Neural cell (in vitro differentiated cells): ENCODE measurements at regions not wholly inside any gene's neighbourhood (a gene's known extent, or its start where the extent isn't known, plus 50 kb on each side); places are given as distances from the start of the nearest gene placed in this dataset.

Experiments
- H2AFZ ChIP-seq: fragments of 200-600, 300-800 bp; sonication (generic), shearing (Covaris generic); 2 replicates; pipeline ENCODE4 v1.6.0; 2014; ENCODE audit warnings: low read depth, mild to moderate bottlenecking, antibody characterized with exemption, low read length, moderate library complexity
- H3F3A ChIP-seq: fragments of 200-600 bp; shearing (Covaris generic); 2 replicates; pipeline ENCODE4 v1.6.1; 2016; ENCODE audit warnings: mild to moderate bottlenecking, moderate library complexity, mixed read lengths, antibody characterized with exemption, low read length; ENCODE audit not compliant: insufficient read depth, poor library complexity, severe bottlenecking
- H3K27ac ChIP-seq: fragments of 200-600, 300-800 bp; sonication (generic), shearing (Covaris generic); 2 replicates; pipeline ENCODE4 v1.5.1; 2014; ENCODE audit warnings: mild to moderate bottlenecking, low read length, moderate library complexity
- H3K27me3 ChIP-seq: fragments of 300-800, 200-600 bp; sonication (generic), shearing (Covaris generic); 2 replicates; pipeline ENCODE4 v1.6.0; 2014; ENCODE audit warnings: mild to moderate bottlenecking, low read depth, low read length, moderate library complexity; ENCODE audit not compliant: insufficient read depth
- H3K36me3 ChIP-seq: fragments of 300-800, 200-600 bp; sonication (generic), shearing (Covaris generic); 2 replicates; pipeline ENCODE4 v1.5.1; 2014; ENCODE audit warnings: mild to moderate bottlenecking, antibody characterized with exemption, low read length, moderate library complexity; ENCODE audit not compliant: insufficient read depth
- H3K4me2 ChIP-seq: fragments of 300-800, 200-600 bp; sonication (generic), shearing (Covaris generic); 2 replicates; pipeline ENCODE4 v1.6.0; 2014; ENCODE audit warnings: mild to moderate bottlenecking, low read length
- H3K4me3 ChIP-seq: fragments of 300-800, 200-600 bp; sonication (generic), shearing (Covaris generic); 2 replicates; pipeline ENCODE4 v1.5.1; 2014; ENCODE audit warnings: mild to moderate bottlenecking, low read length, moderate library complexity
- H3K79me2 ChIP-seq: fragments of 200-600 bp; shearing (Covaris generic); replicated peaks from 2 replicates; pipeline ENCODE4 v1.6.0; 2014; ENCODE audit warnings: mild to moderate bottlenecking, low read length, moderate library complexity; ENCODE audit not compliant: insufficient read depth
- H3K9ac ChIP-seq: fragments of 300-800, 200-600 bp; sonication (generic), shearing (Covaris generic); 2 replicates; pipeline ENCODE4 v1.6.1; 2016; ENCODE audit warnings: mild to moderate bottlenecking, low read length, mixed read lengths
- H3K9me2 ChIP-seq: fragments of 200-600 bp; shearing (Covaris generic); 2 replicates; pipeline ENCODE4 v1.6.1; 2016; ENCODE audit warnings: mild to moderate bottlenecking, low read length, mixed read lengths; ENCODE audit not compliant: insufficient read depth
- H3K9me3 ChIP-seq: fragments of 200-600, 300-800 bp; sonication (generic), shearing (Covaris generic); 2 replicates; pipeline ENCODE4 v1.6.1; 2016; ENCODE audit warnings: mild to moderate bottlenecking, mixed run types, low read length, moderate library complexity, mixed read lengths
- H4K20me1 ChIP-seq: fragments of 200-600 bp; shearing (Covaris generic); 2 replicates; pipeline ENCODE4 v1.6.1; 2016; ENCODE audit warnings: mild to moderate bottlenecking, mixed run types; ENCODE audit not compliant: insufficient read depth
- EP300 ChIP-seq: fragments of 450-650 bp; conservative IDR thresholded peaks from 2 replicates; pipeline ENCODE4 v1.6.1; 2014; ENCODE audit warnings: antibody characterized with exemption, mild to moderate bottlenecking, moderate library complexity; ENCODE audit not compliant: poor library complexity, severe bottlenecking
- EZH2 ChIP-seq: fragments of 200-600, 300-800 bp; shearing (Covaris generic), sonication (generic); IDR thresholded peaks from 2 replicates; pipeline ENCODE4 v1.6.1; 2014; ENCODE audit warnings: antibody characterized with exemption, low read length, borderline replicate concordance, mild to moderate bottlenecking; ENCODE audit not compliant: insufficient read depth, poor library complexity, severe bottlenecking
- MXI1 ChIP-seq: fragments of 450-650 bp; conservative IDR thresholded peaks from 2 replicates; pipeline ENCODE4 v1.6.1; 2014; ENCODE audit warnings: antibody characterized with exemption, mild to moderate bottlenecking; ENCODE audit not compliant: poor library complexity, severe bottlenecking
- POLR2AphosphoS5 ChIP-seq: IDR thresholded peaks from 2 replicates; pipeline ENCODE4 v1.6.1; 2012
- RAD21 ChIP-seq: fragments of 450-650 bp; conservative IDR thresholded peaks from 2 replicates; pipeline ENCODE4 v1.6.1; 2014; ENCODE audit warnings: antibody characterized with exemption, mild to moderate bottlenecking, moderate library complexity
- SMC3 ChIP-seq: fragments of 450-650 bp; conservative IDR thresholded peaks from 2 replicates; pipeline ENCODE4 v1.6.1; 2014; ENCODE audit warnings: antibody characterized with exemption, mild to moderate bottlenecking, moderate library complexity; ENCODE audit not compliant: poor library complexity
- TAF1 ChIP-seq: IDR thresholded peaks from 2 replicates; pipeline ENCODE4 v1.6.1; 2012; ENCODE audit warnings: low read depth
- TF ChIP-seq, protein P1 (sequence below): fragments of 450-650 bp; IDR thresholded peaks from 2 replicates; pipeline ENCODE4 v1.5.1; 2014; ENCODE audit warnings: antibody characterized with exemption, mild to moderate bottlenecking, moderate library complexity; ENCODE audit not compliant: poor library complexity, severe bottlenecking
- TF ChIP-seq, protein P2 (sequence below): IDR thresholded peaks from 2 replicates; pipeline ENCODE4 v1.6.1; 2012; ENCODE audit warnings: borderline replicate concordance

DNA sequence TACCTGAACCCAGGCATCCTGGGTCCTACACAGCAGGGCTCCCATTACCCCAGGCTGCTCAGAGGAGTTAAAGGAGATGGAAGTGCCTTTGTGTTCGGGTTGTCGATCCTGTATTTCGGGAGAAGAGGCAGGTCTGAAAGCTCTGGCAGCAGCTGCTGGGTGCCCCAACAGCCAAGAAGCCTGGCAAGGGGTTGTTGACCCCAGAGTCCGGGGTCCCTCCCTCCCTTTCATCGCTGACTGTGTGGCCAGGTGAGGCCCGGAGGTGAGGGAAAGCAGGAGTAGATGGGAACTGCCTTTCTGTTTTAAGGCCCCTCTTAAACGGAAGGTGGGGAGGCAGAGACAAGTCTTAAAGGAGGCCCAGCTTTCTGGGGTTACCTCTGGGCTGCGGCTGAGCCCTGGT lies 106.0 kb upstream of the SYT13 start:
- Histone ChIP-seq H3K79me2 (no peaks in the 10 kb centered on the region), H3K9me3 (no peaks in the 10 kb centered on the region), H3K36me3 (no peaks in the 10 kb centered on the region), H3K4me2 (no peak overlapping the region), H3K4me3 (no peak overlapping the region), H3K9me2 (no peaks in the 10 kb centered on the region), H2AFZ (no peak overlapping the region), H3F3A (no peaks in the 10 kb centered on the region), H4K20me1 (no peaks in the 10 kb centered on the region), H3K27ac (peak overlapping the region; percentile 44), H3K9ac (peak overlapping the region; percentile 26), H3K27me3 (no peaks in the 10 kb centered on the region)
- no peak for TF ChIP-seq EZH2
- TF ChIP-seq, protein P1, sequence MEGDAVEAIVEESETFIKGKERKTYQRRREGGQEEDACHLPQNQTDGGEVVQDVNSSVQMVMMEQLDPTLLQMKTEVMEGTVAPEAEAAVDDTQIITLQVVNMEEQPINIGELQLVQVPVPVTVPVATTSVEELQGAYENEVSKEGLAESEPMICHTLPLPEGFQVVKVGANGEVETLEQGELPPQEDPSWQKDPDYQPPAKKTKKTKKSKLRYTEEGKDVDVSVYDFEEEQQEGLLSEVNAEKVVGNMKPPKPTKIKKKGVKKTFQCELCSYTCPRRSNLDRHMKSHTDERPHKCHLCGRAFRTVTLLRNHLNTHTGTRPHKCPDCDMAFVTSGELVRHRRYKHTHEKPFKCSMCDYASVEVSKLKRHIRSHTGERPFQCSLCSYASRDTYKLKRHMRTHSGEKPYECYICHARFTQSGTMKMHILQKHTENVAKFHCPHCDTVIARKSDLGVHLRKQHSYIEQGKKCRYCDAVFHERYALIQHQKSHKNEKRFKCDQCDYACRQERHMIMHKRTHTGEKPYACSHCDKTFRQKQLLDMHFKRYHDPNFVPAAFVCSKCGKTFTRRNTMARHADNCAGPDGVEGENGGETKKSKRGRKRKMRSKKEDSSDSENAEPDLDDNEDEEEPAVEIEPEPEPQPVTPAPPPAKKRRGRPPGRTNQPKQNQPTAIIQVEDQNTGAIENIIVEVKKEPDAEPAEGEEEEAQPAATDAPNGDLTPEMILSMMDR, result no peak
- TF ChIP-seq, protein P2, sequence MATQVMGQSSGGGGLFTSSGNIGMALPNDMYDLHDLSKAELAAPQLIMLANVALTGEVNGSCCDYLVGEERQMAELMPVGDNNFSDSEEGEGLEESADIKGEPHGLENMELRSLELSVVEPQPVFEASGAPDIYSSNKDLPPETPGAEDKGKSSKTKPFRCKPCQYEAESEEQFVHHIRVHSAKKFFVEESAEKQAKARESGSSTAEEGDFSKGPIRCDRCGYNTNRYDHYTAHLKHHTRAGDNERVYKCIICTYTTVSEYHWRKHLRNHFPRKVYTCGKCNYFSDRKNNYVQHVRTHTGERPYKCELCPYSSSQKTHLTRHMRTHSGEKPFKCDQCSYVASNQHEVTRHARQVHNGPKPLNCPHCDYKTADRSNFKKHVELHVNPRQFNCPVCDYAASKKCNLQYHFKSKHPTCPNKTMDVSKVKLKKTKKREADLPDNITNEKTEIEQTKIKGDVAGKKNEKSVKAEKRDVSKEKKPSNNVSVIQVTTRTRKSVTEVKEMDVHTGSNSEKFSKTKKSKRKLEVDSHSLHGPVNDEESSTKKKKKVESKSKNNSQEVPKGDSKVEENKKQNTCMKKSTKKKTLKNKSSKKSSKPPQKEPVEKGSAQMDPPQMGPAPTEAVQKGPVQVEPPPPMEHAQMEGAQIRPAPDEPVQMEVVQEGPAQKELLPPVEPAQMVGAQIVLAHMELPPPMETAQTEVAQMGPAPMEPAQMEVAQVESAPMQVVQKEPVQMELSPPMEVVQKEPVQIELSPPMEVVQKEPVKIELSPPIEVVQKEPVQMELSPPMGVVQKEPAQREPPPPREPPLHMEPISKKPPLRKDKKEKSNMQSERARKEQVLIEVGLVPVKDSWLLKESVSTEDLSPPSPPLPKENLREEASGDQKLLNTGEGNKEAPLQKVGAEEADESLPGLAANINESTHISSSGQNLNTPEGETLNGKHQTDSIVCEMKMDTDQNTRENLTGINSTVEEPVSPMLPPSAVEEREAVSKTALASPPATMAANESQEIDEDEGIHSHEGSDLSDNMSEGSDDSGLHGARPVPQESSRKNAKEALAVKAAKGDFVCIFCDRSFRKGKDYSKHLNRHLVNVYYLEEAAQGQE, result no peak
- TF ChIP-seq TAF1, result no peak

DNA sequence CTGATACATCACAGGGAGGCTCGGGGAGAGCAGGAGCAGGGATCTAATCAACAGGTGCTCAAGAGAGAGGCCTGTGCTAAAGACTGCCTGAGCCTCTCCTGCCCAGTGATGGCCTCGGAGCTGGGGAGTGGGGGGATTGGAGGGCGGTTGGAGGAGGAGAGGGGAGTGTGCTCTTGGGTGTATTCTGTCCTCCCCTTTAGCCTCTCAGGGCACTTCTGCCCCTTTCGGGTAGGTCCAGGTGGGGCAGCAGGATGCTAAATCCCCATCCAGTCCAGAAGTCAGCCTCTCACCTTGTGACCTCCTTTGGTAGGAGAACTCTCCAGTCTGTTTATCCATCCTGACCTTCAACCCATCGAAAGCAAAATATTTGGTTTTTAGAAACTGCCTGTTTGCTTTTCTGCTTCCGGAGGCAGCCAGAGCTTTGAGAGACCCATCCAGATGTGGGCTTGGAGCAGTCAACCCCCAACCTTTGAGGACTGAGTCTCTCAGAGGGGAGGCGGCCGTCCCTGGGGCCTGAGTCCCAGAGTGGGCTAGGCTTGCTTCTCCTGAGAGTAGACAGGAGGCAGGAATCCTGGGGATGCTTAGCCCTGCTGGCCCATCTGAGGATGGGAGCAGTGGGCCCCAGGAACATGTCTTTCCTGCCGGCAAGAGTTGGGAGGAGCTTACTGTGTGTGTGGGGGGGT lies 105.2 kb upstream of the SYT13 start:
- Histone ChIP-seq H3K9ac (no peak overlapping the region), H3K9me3 (no peaks in the 10 kb centered on the region)
- no peak for TF ChIP-seq MXI1
- TF ChIP-seq, protein P2, result no peak
- no peak for TF ChIP-seq SMC3
- TF ChIP-seq EZH2, result no peak
- no peak for TF ChIP-seq TAF1
- TF ChIP-seq POLR2AphosphoS5, result no peak
- no peak for TF ChIP-seq EP300
- TF ChIP-seq, protein P1, result no peak
- TF ChIP-seq RAD21, result no peak

More for the DNA sequence above, 105.2 kb upstream of the SYT13 start:
- no peaks in the 10 kb centered on the region for H3K79me2 ChIP-seq
- no peaks in the 10 kb centered on the region for H4K20me1 ChIP-seq
- H3K36me3 ChIP-seq, result no peaks in the 10 kb centered on the region
- H2AFZ ChIP-seq, result no peak overlapping the region
- no peaks in the 10 kb centered on the region for H3K9me2 ChIP-seq
- H3K27me3 ChIP-seq, result no peaks in the 10 kb centered on the region
- no peak overlapping the region for H3K4me2 ChIP-seq
- H3K27ac ChIP-seq, result no peak overlapping the region
- H3K4me3 ChIP-seq, result no peak overlapping the region
- H3F3A ChIP-seq, result no peaks in the 10 kb centered on the region
